COLO829 (cell line): ENCODE measurements at regions not wholly inside any gene's neighbourhood (a gene's known extent, or its start where the extent isn't known, plus 50 kb on each side); places are given as distances from the start of the nearest gene placed in this dataset.

ENCODE experiments used
- DNase-seq: peaks from one replicate; pipeline ENCODE4 v3.0.0; 2012; ENCODE audit warnings: low spot score

DNA sequence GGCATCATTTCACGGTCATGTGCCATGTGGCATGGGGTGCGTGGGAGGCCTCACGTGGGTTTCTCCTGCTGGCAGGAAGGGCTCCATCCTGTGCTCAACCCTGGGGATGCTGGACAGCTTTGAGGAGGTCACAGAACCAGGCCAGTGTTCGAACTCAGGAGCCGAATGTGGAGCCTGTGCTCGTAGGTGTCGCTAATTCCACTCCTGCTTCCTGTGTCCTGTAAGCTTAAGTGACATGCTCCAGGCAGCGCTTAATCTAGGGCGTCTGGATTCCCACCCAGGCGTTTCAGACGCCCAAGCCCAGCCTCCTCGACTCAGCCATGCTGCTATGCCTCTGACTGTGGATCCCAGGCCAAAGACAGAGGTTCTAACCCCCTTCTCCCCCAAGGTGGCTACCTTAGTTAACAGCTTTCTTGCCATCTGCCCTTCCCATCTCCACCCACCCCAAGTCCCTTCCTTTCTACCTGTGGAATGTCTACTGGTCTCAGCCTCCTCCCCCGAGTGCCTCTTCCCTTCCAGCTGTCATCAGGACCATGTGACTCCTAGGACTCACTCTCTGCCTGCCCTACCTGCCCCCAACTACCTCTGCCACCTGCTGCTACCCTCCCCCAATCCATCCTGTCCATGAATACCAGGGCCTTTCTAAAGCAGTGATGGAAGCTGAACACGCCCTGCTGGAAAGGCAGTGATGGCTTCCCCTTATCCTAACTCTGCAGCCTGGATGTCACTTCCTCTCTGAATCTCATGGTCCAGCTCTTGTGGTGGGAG, 255.1 kb downstream of the CDH26 start:
- no peak for DNase-seq

DNA sequence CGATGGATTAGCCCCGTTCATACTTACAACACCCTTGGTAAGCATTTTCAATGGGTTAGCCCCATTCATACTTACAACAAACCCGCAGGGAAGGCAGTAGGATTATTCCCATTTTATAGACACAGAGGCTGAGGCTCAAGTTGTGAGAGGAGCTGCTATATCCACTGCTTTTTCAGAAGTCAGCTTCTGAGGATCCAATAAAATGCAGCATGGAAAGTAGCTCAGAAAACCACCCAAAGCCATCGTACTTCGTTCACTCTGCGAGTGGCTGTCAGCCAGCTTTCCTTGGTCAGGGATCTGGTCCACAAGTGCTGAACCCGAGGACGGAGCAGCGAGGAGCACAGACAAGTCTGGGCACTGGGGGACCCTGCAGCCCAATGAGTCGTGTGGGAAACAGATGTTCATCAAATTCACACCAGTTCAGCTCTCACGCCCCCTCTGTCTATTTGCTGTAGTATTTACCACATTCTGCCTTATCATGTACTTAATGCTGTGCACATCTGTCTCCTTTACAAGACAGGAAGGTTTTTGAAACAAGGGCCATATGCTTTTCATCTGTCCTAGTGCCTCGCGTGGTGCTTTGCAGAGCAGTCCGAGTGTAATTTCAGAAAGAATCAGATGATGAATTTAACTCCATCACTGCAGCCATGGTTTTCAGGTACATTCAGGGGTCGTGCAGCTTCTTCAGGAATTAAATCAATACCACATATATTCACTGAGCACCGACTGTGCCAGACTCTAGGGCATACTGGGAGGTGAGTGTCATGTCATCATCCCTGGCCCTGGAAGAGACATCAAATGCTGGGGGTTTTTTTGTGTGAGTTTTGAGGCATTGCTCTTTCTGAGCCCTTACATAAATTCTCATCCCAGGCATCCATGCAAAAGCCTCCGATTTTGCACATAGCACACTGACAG, 256.9 kb downstream of the CDH26 start:
- no peak for DNase-seq

DNA sequence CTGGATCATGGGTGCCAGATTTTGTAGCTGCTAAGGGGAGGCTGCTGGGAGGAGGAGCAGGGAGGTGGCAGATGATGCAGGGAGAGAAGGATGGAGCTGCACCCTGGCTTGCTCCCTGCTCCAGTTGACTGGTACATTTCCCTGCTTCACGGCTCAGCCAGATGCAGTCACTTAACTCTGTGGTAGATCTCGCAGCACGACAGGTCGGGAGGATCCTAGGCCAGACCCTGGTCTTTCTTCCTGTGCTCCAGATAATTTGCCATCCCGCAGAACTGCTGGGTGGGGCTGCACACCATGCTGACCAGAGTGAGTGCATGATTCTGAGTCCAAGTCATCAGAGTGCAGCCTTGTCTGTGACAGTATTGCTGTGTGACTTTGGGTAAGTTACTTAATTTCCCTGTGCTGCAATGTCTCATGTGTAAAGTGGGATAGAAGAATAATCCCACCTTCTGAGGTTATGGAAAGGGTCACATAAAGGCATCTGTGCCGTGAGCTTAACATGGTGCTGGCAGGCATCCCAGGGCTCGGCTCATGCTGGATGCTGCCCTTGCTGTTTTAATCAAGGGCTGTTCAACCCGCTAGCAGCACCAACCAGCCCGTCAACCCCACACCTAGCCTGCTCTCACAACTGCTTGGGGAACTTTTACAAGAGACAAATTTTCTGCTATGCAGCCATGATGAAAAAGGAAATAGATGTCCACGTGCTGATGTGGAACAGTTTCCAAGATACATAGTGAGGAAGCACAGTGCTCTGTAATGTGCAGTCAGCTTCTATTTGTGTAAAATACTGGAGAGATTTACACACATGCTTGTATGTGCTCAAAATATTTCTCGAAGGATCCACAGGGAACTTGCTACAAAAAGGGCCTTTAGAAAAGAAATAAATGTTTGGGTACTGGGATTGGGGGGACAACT, 257.9 kb downstream of the CDH26 start:
- DNase-seq = no peak

DNA sequence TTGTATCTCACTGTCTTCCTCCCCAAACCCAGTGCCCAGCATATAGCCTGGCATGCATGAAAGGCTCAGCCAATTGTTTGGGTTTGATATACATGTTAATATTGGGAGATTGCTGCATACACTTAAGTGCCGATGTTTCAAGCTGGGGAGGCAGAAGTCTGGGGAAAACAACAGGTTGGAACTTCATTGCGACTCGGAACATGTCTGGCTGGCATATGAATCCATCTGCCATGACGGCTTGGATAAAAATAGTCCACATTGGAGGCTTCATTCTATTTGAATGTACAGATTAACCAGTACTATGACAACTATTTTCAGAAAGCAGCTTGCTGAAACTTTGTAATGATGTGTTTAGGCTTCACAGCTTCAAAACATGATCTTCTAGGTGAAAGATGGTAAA, 261.0 kb downstream of the CDH26 start:
- no peak for DNase-seq

DNA sequence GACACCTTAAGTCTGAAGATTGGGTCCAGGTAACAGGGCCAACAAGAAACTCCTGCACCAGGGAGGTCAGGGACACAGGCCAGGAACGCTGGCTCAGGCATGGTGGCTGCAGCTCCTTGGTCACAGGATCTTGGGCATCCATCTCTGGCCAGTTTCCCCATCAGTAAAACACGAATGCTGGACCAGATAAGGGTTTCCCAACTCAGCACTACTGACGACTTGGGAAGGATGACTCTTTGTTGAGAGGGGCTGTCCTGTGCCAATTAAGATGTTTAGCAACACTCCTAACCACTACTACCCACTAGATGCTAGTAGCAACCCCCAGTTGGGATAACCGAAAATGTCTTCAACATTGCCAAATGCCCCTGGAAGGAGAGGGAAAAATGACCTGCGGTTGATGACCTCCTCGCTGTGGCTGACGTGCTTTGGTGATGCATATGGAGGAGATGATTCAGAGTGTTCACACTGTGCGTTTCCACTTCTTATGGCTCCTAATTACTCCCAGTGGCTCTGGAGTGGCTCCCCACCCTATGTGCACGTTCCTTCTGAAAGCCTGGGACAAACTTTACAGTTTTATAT, 261.9 kb downstream of the CDH26 start:
- DNase-seq = no peak

DNA sequence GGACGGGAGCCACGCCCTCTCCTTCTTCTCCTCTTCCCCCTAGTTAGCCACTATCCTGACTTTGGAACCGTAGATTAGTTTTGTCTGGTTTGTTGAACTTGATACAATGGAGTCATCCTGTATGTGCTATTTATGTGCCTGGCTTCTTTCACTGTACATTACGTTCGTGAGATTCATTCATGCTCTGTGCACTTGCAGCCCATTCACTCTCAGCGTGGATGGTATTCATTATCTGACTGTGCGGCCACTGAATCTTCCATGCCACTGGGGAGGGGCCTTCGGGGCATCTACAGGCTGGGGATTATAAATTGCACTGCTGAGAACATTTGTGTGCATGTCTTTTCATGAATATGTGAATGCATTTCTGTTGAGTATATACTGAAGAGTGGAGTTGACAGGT, 262.5 kb downstream of the CDH26 start:
- no peak for DNase-seq

DNA sequence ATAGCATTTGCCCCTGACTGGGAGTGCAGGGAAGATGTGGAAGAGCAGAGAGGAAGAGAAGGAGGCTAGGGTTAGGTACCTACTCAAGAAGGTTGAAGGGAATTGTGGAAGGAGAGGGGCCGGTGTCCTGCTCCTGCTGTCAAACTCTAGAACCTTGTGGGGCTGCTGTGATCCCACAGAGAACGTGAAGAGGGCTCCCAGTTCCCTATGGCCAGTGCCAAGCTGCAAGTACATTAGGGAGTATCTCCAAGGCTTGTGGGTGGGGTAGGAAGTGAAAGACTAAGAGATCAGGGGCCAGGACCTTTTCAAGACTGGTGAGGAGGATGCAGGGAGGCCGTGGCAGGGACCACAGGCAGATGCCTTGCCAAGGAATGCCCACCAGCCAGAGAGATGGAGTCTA, 263.4 kb downstream of the CDH26 start:
- no peak for DNase-seq

DNA sequence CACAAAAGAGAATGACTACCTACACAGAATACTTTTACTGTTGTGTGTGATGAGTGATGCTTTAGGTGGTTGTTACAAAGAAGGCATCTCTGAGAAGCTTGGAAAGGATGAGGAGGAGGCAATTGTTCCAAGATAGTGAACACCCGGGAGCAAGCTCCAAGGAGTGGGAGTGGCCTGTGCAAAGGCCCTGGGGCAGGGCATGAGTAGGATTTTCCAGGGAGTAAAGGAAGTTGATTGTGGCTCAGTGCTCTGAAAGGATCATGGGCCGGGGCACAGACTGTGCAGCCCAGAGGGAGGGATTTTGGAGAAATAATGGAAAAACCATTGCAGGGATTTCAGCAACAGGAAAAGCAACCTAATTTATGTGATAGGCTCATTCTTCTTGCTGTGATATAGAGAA, 264.3 kb downstream of the CDH26 start:
- no peak for DNase-seq

DNA sequence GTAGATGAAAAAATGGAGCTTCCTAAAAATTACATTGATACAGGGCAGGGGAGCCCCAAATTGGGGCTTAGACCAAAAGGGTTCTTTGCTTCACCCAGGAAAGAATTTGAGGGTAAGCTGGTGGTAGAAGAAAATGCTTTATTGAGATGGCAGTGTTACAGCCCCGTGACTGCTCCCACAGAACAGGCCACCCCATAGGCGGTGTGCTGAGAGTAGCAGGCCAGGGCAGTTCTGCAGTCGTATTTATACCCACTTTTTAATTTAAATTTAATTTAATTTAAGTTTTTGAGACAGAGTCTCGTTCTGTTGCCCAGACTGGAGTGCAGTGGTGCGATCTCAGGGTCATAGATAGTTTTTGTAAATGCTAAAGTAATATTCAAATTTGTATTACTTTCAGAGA, 265.0 kb downstream of the CDH26 start:
- DNase-seq = no peak

DNA sequence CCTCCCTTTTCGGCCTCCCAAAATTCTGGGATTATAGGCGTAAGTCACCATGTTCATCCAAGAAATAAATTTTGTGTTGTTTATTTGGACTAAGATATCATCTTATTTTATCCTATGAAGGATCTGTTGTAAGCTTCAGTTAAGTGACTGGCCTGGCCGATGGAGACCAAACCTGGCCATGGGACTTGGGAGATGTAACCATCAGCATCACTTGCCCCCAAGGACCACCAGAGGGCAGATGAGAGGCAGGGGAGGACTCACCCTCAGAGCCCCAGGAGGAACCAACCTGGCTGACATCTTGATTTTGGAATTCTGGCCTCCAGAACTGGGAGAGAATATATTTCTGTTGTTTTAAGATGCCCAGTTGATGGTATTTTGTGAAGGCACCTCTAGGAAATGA, 266.7 kb downstream of the CDH26 start:
- peak; percentile 23 for DNase-seq

DNA sequence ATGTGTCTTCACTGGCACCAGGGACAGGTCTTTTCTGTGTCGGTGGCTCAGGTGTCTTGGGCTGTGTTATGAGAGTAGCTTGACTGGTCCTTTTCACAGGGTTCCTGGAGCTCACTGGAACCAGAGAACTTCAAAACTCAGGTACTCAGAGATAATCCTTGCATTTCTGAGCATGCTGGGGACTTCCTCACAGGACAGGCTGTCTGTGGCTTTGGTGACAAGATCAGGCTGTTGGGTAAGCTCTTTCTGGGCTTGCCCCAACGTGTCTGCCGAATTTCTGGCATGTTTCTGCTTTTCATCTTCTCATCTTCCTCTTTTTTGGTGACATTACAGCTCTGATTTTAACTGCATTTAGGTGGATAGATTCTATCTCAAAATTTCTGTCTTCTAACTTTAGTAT, 270.0 kb downstream of the CDH26 start:
- no peak for DNase-seq

DNA sequence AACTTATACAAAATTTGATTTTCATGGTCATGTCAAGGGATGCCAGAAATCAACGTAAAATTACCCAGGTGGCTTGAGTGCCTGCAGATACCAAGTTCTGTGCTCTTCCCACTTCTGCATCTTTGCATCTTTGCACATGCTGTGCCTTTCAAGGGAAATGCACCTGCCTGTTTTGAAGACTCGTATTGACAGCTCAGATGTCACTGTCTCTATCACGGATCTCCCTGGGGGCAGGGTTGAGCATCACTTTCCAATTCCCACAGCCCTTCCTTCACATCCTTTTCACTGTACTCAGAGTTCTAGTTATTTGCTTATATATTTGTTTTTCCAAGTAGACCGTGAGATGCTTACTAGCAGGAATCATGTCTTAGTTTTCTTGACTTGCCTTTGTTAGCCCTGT, 274.2 kb downstream of the CDH26 start:
- no peak for DNase-seq

DNA sequence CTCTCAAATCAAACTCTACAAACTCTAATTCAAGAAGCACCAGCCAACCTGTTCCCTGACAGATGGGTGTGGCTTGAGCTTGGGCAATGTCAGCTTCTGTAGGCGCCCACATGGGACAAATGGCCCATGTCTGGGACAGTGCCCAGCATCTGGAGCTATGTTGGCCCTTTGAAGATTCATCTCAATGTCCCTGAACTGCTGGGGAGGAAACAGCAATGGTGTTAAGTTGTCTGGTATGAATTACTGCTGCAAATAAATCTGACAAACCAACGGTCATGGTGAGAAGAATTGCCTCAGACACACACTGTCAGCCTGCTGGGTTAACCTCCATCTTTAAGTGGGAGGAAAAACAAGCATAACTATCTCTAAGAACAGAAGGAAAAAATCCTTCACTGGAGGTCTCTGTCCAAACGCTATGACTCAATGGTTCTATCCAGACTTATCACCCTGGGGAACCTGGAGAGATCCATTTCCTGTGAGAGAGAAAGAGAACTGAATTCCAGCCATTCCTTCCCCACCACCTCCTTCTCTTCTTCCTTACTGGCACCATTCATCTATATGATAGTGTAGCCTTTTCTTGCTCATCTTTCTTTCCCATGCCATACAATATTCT, 274.9 kb downstream of the CDH26 start:
- DNase-seq = no peak

DNA sequence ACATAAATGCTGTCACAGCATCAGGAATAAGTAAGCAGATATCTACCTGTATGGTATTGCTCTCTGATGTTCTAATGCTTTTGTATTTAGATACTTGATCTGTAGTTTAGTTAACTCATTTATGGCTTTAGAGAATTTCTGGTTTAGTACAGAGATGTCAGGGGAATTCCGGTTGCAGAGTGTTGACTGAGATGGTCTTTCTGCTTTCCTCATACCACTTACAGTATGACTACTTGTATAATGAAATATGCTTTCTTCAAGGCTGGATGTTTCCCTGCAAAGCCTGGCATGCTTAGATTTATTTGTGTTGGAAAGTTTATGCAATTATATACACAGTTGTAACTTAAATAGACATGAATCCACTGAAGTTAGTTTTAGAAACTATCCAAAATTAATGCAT, 278.4 kb downstream of the CDH26 start:
- no peak for DNase-seq

DNA sequence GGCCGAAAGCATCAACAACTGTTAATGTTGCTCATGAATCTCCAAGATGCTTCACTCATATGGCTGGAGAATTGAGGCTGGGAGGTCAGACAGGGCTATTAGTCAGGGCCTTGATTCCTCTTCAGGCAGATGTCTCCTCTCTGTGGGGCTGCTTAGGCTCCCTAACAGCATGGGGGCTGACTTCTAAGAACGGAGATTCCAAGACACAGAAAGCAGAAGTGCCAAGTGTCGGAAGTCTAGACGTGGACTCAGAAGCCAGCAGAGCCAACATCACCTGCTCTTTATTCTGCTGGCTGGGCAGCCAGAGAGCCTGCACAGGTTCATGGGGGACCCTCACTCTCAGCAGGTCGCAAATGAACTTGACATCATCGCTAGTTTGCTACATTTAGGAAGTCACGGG, 279.8 kb downstream of the CDH26 start:
- no peak for DNase-seq

DNA sequence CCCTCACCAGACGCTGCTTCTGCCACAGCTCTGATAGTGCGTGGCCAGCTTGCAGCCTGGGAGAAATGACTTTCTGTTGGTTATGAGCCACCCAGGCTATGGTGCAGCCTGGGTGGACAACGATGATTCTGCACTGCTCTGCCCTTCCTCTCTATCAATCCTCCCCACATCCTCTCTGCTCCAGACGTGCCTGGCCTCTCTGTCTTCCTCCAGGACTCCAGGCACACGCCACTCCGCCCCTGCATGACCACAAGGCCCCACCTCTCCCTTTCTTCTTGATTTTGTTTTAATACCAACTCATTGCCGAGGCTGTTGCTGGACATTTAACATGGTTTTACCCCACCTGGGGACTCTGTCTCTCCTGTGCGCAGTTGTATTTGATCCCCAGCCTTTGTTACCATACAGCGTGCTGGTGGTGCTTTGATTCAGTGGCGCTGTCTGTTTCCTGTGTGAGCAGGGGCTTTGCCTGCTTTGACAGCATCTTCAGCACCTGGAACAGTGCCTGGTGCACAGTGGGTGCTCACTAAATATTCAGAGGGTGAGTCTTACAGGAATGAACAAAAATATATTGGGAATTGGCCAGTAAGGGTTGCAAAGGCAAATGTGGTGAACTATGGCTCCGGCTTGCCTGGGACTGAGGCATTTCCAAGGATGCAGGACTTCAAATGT, 280.9 kb downstream of the CDH26 start:
- DNase-seq = no peak

DNA sequence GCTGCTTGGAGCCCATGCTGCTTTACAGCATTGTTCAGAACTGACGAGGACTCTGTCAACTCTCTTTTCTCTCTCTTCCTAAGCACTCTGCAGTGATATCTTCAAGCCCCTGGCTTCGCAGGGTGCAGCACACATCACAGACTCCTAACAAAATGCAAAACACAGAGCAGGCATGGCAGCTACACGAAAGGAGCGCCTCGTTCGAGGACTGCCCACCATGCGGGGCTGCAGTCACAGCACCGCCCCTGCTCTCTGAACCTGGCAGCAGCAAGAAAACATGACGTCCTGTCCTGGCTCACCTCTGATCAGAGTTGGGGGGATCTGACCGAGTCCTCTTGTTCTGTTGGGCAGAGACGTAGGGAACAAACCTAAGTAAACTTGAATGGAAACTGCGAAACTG, 281.7 kb downstream of the CDH26 start:
- no peak for DNase-seq

DNA sequence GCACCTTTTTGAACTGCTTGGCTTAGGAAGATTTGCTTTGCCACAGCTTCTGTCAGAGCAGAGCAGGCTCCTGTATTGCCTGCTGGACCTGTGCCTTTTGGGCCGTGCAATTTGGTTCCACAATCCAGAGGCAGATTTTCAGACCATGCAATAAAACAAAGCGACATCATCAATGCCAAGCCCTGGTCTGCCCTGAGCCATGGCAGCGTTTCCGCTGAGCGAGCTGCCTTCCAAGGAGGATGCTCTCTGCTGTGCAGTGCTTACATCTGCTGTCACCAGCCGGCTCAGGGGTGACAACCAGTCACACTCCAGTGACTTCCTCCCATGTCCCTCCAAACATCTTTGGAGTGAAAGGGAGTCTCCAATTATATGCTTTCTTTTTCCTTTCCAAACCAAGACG, 282.2 kb downstream of the CDH26 start:
- no peak for DNase-seq

DNA sequence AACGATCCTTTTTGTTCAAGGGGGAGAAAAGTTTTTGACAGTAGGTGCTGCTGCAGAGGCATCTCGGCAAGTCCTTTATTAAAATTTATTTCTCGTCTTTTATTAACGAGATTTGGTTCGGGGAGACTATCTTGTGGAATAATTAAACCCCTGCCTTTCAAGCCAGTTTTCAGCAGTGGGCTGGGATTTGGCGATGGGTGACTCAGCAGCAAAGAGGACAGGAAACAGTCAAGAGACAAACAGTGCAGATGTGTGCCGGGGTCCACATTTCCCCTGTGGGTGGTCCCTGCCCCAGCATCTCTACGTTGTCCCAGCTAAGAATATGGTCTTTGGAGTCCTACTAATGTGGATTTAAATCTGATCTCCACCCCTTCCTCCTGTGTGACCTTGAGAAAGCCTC, 282.8 kb downstream of the CDH26 start:
- no peak for DNase-seq

DNA sequence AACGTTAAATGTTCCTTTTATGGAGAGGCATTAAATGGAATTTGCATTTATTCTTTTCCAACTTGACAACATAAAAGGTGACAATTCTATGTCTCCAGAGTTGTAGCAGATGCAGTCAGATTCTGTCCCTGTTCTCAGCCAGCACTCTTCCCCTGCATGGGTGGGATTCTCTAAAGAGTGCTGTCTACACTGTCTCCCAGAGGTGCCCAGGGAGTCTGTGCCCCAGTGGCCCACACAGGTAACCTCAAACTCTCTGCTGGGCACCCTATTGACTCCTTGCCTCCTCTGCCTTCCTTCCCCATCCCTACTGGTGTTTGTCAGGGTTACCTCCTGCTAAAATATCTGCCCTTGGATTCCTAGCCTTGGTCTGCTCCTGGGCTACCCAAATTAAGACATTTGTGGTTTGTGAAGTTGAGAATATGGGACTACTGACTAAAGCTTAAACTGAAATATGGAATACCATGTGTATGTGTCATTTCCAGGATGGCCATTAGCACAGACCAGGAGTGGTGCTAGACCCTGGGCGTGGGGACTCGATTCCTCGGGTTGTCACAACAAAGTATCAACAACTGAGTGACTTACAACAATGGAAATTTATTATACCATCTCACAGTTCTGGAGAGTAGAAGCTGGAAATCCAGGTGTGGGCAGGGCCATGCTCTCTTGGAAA, 284.7 kb downstream of the CDH26 start:
- DNase-seq = no peak
